ENCODE measurements at regions not wholly inside any gene's neighbourhood (a gene's known extent, or its start where the extent isn't known, plus 50 kb on each side); places are given as distances from the start of the nearest gene placed in this dataset.

GRCh38 chr2:103734911-103735310 is 973.1 kb downstream of the TMEM182 start:
- in situ Hi-C loops (cut with MboI; ENCODE audit: low sequenced_read_pairs), result no loop called here
- Histone ChIP-seq H3K4me1 (no peaks in the 10 kb centered on the region), H3K9me3 (no peaks in the 10 kb centered on the region), H3K27me3 (ENCODE audit: low read depth) (no peaks in the 10 kb centered on the region), H3K4me3 (no peak overlapping the region), H3K36me3 (replicated peaks) (no peaks in the 10 kb centered on the region)
- no peak for DNase-seq (ENCODE audit: low spot score in 2 of 2)

- H3K27me3 ChIP-seq (ENCODE audit: low read depth), result no peaks in the 10 kb centered on the region
- H3K4me1 ChIP-seq, result no peaks in the 10 kb centered on the region
- no peak for DNase-seq (ENCODE audit: low spot score in 2 of 2)
- H3K36me3 ChIP-seq (replicated peaks), result no peaks in the 10 kb centered on the region
- in situ Hi-C loops (cut with MboI; ENCODE audit: low sequenced_read_pairs), result no loop called here
- no peaks in the 10 kb centered on the region for H3K9me3 ChIP-seq
- H3K4me3 ChIP-seq, result no peak overlapping the region
These were observed 976.3 kb downstream of the TMEM182 start for GRCh38 chr2:103738108-103738507.

- no peak overlapping the region for H3K4me3 ChIP-seq
- in situ Hi-C loops (cut with MboI; ENCODE audit: low sequenced_read_pairs), result no loop called here
- no peak for DNase-seq (ENCODE audit: low spot score in 2 of 2)
- no peaks in the 10 kb centered on the region for H3K9me3 ChIP-seq
- no peaks in the 10 kb centered on the region for H3K4me1 ChIP-seq
- H3K27me3 ChIP-seq (ENCODE audit: low read depth), result no peaks in the 10 kb centered on the region
- no peaks in the 10 kb centered on the region for H3K36me3 ChIP-seq (replicated peaks)
These were observed 976.8 kb downstream of the TMEM182 start for GRCh38 chr2:103738606-103739005.

GRCh38 chr2:103739186-103739585 is 977.4 kb downstream of the TMEM182 start:
- no peaks in the 10 kb centered on the region for H3K9me3 ChIP-seq
- H3K36me3 ChIP-seq (replicated peaks), result no peaks in the 10 kb centered on the region
- H3K4me3 ChIP-seq, result no peak overlapping the region
- H3K4me1 ChIP-seq, result no peaks in the 10 kb centered on the region
- DNase-seq (ENCODE audit: low spot score in 2 of 2), result no peak
- in situ Hi-C loops (cut with MboI; ENCODE audit: low sequenced_read_pairs), result no loop called here
- H3K27me3 ChIP-seq (ENCODE audit: low read depth), result no peaks in the 10 kb centered on the region

GRCh38 chr2:103739921-103740320 is 978.1 kb downstream of the TMEM182 start:
- Histone ChIP-seq H3K27me3 (ENCODE audit: low read depth) (no peaks in the 10 kb centered on the region), H3K4me3 (no peak overlapping the region), H3K9me3 (no peaks in the 10 kb centered on the region), H3K4me1 (no peaks in the 10 kb centered on the region), H3K36me3 (replicated peaks) (no peaks in the 10 kb centered on the region)
- no peak for DNase-seq (ENCODE audit: low spot score in 2 of 2)
- in situ Hi-C loops (cut with MboI; ENCODE audit: low sequenced_read_pairs), result no loop called here

- no peaks in the 10 kb centered on the region for H3K27me3 ChIP-seq (ENCODE audit: low read depth)
- H3K9me3 ChIP-seq, result no peaks in the 10 kb centered on the region
- no peaks in the 10 kb centered on the region for H3K4me1 ChIP-seq
- DNase-seq (ENCODE audit: low spot score in 2 of 2), result no peak
- H3K36me3 ChIP-seq (replicated peaks), result no peaks in the 10 kb centered on the region
- in situ Hi-C loops (cut with MboI; ENCODE audit: low sequenced_read_pairs), result no loop called here
- H3K4me3 ChIP-seq, result no peak overlapping the region
These were observed 978.8 kb downstream of the TMEM182 start for GRCh38 chr2:103740631-103741030.

- H3K9me3 ChIP-seq, result no peaks in the 10 kb centered on the region
- no peaks in the 10 kb centered on the region for H3K4me1 ChIP-seq
- no peak overlapping the region for H3K4me3 ChIP-seq
- no peaks in the 10 kb centered on the region for H3K27me3 ChIP-seq (ENCODE audit: low read depth)
- in situ Hi-C loops (cut with MboI; ENCODE audit: low sequenced_read_pairs), result no loop called here
- DNase-seq (ENCODE audit: low spot score in 2 of 2), result no peak
- no peaks in the 10 kb centered on the region for H3K36me3 ChIP-seq (replicated peaks)
These were observed 981.4 kb downstream of the TMEM182 start for GRCh38 chr2:103743195-103743594.

GRCh38 chr2:103754530-103754929 is 992.7 kb downstream of the TMEM182 start:
- no peaks in the 10 kb centered on the region for H3K9me3 ChIP-seq
- no peak overlapping the region for H3K4me3 ChIP-seq
- no peaks in the 10 kb centered on the region for H3K4me1 ChIP-seq
- H3K36me3 ChIP-seq (replicated peaks), result no peaks in the 10 kb centered on the region
- no peaks in the 10 kb centered on the region for H3K27me3 ChIP-seq (ENCODE audit: low read depth)
- in situ Hi-C loops (cut with MboI; ENCODE audit: low sequenced_read_pairs), result no loop called here
- no peak for DNase-seq (ENCODE audit: low spot score in 2 of 2)

GRCh38 chr2:103773884-103774283 is 1012.1 kb downstream of the TMEM182 start:
- H3K4me3 ChIP-seq, result no peak overlapping the region
- H3K4me1 ChIP-seq, result no peaks in the 10 kb centered on the region
- no peaks in the 10 kb centered on the region for H3K36me3 ChIP-seq (replicated peaks)
- DNase-seq (ENCODE audit: low spot score in 2 of 2), result no peak
- H3K9me3 ChIP-seq, result no peaks in the 10 kb centered on the region
- in situ Hi-C loops (cut with MboI; ENCODE audit: low sequenced_read_pairs), result no loop called here
- H3K27me3 ChIP-seq (ENCODE audit: low read depth), result no peaks in the 10 kb centered on the region

- no peaks in the 10 kb centered on the region for H3K9me3 ChIP-seq
These were observed 1018.4 kb downstream of the TMEM182 start for GRCh38 chr2:103780088-103780702.

GRCh38 chr2:103781313-103781712 is 1019.5 kb downstream of the TMEM182 start:
- in situ Hi-C loops (cut with MboI; ENCODE audit: low sequenced_read_pairs), result no loop called here
- H3K9me3 ChIP-seq, result no peaks in the 10 kb centered on the region
- H3K36me3 ChIP-seq (replicated peaks), result no peaks in the 10 kb centered on the region
- no peaks in the 10 kb centered on the region for H3K4me1 ChIP-seq
- no peak for DNase-seq (ENCODE audit: low spot score in 2 of 2)
- no peak overlapping the region for H3K4me3 ChIP-seq
- no peaks in the 10 kb centered on the region for H3K27me3 ChIP-seq (ENCODE audit: low read depth)

More at GRCh38 chr2:103780088-103780702, 1018.4 kb downstream of the TMEM182 start:
- no peak for DNase-seq (ENCODE audit: low spot score in 2 of 2)
- Histone ChIP-seq H3K36me3 (replicated peaks) (no peaks in the 10 kb centered on the region), H3K27me3 (ENCODE audit: low read depth) (no peaks in the 10 kb centered on the region), H3K4me1 (no peaks in the 10 kb centered on the region), H3K4me3 (no peak overlapping the region)
- in situ Hi-C loops (cut with MboI; ENCODE audit: low sequenced_read_pairs), result no loop called here

GRCh38 chr2:103784261-103784660 is 1022.4 kb downstream of the TMEM182 start:
- in situ Hi-C loops (cut with MboI; ENCODE audit: low sequenced_read_pairs), result no loop called here

GRCh38 chr2:103785432-103785831 is 1023.6 kb downstream of the TMEM182 start:
- H3K4me1 ChIP-seq, result no peaks in the 10 kb centered on the region

More at GRCh38 chr2:103784261-103784660, 1022.4 kb downstream of the TMEM182 start:
- H3K27me3 ChIP-seq (ENCODE audit: low read depth), result no peaks in the 10 kb centered on the region
- no peaks in the 10 kb centered on the region for H3K36me3 ChIP-seq (replicated peaks)
- no peaks in the 10 kb centered on the region for H3K4me1 ChIP-seq
- no peak overlapping the region for H3K4me3 ChIP-seq
- DNase-seq (ENCODE audit: low spot score in 2 of 2), result no peak
- H3K9me3 ChIP-seq, result no peaks in the 10 kb centered on the region

GRCh38 chr2:103785956-103786355 is 1024.1 kb downstream of the TMEM182 start:
- no peaks in the 10 kb centered on the region for H3K9me3 ChIP-seq
- in situ Hi-C loops (cut with MboI; ENCODE audit: low sequenced_read_pairs), result no loop called here
- H3K4me1 ChIP-seq, result no peaks in the 10 kb centered on the region
- DNase-seq (ENCODE audit: low spot score in 2 of 2), result no peak
- H3K4me3 ChIP-seq, result no peak overlapping the region
- H3K36me3 ChIP-seq (replicated peaks), result no peaks in the 10 kb centered on the region
- H3K27me3 ChIP-seq (ENCODE audit: low read depth), result no peaks in the 10 kb centered on the region

More at GRCh38 chr2:103785432-103785831, 1023.6 kb downstream of the TMEM182 start:
- H3K9me3 ChIP-seq, result no peaks in the 10 kb centered on the region
- no peak for DNase-seq (ENCODE audit: low spot score in 2 of 2)
- H3K4me3 ChIP-seq, result no peak overlapping the region
- H3K27me3 ChIP-seq (ENCODE audit: low read depth), result no peaks in the 10 kb centered on the region
- H3K36me3 ChIP-seq (replicated peaks), result no peaks in the 10 kb centered on the region
- in situ Hi-C loops (cut with MboI; ENCODE audit: low sequenced_read_pairs), result no loop called here

GRCh38 chr2:103788389-103788788 is 1026.6 kb downstream of the TMEM182 start:
- H3K27me3 ChIP-seq (ENCODE audit: low read depth), result no peaks in the 10 kb centered on the region
- no peak for DNase-seq (ENCODE audit: low spot score in 2 of 2)
- H3K4me3 ChIP-seq, result no peak overlapping the region
- in situ Hi-C loops (cut with MboI; ENCODE audit: low sequenced_read_pairs), result no loop called here
- no peaks in the 10 kb centered on the region for H3K4me1 ChIP-seq
- H3K9me3 ChIP-seq, result no peaks in the 10 kb centered on the region
- H3K36me3 ChIP-seq (replicated peaks), result no peaks in the 10 kb centered on the region

Measured in HAP-1 (cell line).